Activated CD4-positive, alpha-beta memory T cell treated with anti-CD3 and anti-CD28 coated beads for 36 hours (primary cell): ENCODE measurements at regions not wholly inside any gene's neighbourhood (a gene's known extent, or its start where the extent isn't known, plus 50 kb on each side); places are given as distances from the start of the nearest gene placed in this dataset.
"Not testable (repeated sequence)": the region's sequence is repeated elsewhere in the genome, so short reads cannot be mapped to it uniquely, and the experiment has no call there.

Experiments used
- CTCF ChIA-PET: fragments of 350-600 bp; sonication (Branson Sonifier 250); formaldehyde crosslinking; loops from one replicate; lab custom pipeline; 2021; ENCODE audit warnings: antibody characterized with exemption, inconsistent platforms; lab: Charles Lee
- POLR2A ChIA-PET: fragments of 350-600 bp; sonication (Branson Sonifier 250); formaldehyde crosslinking; loops from one replicate; lab custom pipeline; 2021; ENCODE audit warnings: antibody characterized with exemption; lab: Charles Lee
- DNase-seq: peaks from one replicate; pipeline ENCODE4 v3.0.0-alpha.2; 2020
- H3K27ac Mint-ChIP-seq: one replicate; pipeline ENCODE4 v1.8.0; 2021; ENCODE audit warnings: mixed read lengths
- H3K27me3 Mint-ChIP-seq: one replicate; pipeline ENCODE4 v1.8.0; 2021; ENCODE audit warnings: mixed read lengths
- H3K36me3 Mint-ChIP-seq: one replicate; pipeline ENCODE4 v1.8.0; 2021; ENCODE audit warnings: mixed read lengths
- H3K4me1 Mint-ChIP-seq: one replicate; pipeline ENCODE4 v1.8.0; 2021; ENCODE audit warnings: low read depth, mixed read lengths
- H3K4me3 Mint-ChIP-seq: one replicate; pipeline ENCODE4 v1.8.0; 2021; ENCODE audit warnings: mild to moderate bottlenecking, mixed read lengths
- H3K9me3 Mint-ChIP-seq: one replicate; pipeline ENCODE4 v1.8.0; 2021; ENCODE audit warnings: mixed read lengths
- intact Hi-C: fragments of 100-400 bp; cut with micrococcal nuclease; formaldehyde crosslinking; loops from one replicate; pipeline ENCODE4 v1.15.1; 2023

GRCh38 chr10:131816157-131816775, 84.5 kb upstream of the PPP2R2D start:
- CTCF ChIA-PET, result no interaction called here
- Mint-ChIP-seq H3K27me3 (peaks cover 2% of the 10 kb centered on the region), H3K27ac (no peak overlapping the region), H3K36me3 (no peaks in the 10 kb centered on the region), H3K9me3 (no peaks in the 10 kb centered on the region), H3K4me1 (no peaks in the 10 kb centered on the region), H3K4me3 (no peak overlapping the region)
- POLR2A ChIA-PET, result no interaction called here
- no peak for DNase-seq
- intact Hi-C loops, result no loop called here

- no peak for DNase-seq
- ChIA-PET CTCF (no interaction called here), POLR2A (no interaction called here)
Measured at GRCh38 chr10:131816941-131817700, 83.7 kb upstream of the PPP2R2D start.

GRCh38 chr10:131817866-131818509, 82.8 kb upstream of the PPP2R2D start:
- intact Hi-C loops, result no loop called here
- H3K4me1 Mint-ChIP-seq, result no peaks in the 10 kb centered on the region
- no peaks in the 10 kb centered on the region for H3K9me3 Mint-ChIP-seq
- H3K4me3 Mint-ChIP-seq, result no peak overlapping the region
- no peak overlapping the region for H3K27ac Mint-ChIP-seq
- ChIA-PET POLR2A (no interaction called here), CTCF (no interaction called here)
- no peak for DNase-seq
- H3K36me3 Mint-ChIP-seq, result no peaks in the 10 kb centered on the region
- peaks cover 2% of the 10 kb centered on the region for H3K27me3 Mint-ChIP-seq

More at GRCh38 chr10:131816941-131817700, 83.7 kb upstream of the PPP2R2D start:
- Mint-ChIP-seq H3K4me3 (no peak overlapping the region), H3K27ac (no peak overlapping the region), H3K9me3 (no peaks in the 10 kb centered on the region), H3K36me3 (no peaks in the 10 kb centered on the region), H3K27me3 (peaks cover 2% of the 10 kb centered on the region), H3K4me1 (no peaks in the 10 kb centered on the region)
- intact Hi-C loops, result no loop called here

- ChIA-PET CTCF (no interaction called here), POLR2A (no interaction called here)
- Mint-ChIP-seq H3K36me3 (no peaks in the 10 kb centered on the region), H3K4me3 (no peak overlapping the region), H3K4me1 (no peaks in the 10 kb centered on the region), H3K27me3 (peaks cover 2% of the 10 kb centered on the region), H3K9me3 (no peaks in the 10 kb centered on the region), H3K27ac (no peak overlapping the region)
- intact Hi-C loops, result no loop called here
- DNase-seq, result no peak
Measured at GRCh38 chr10:131818510-131819234, 82.1 kb upstream of the PPP2R2D start.

GRCh38 chr10:131819241-131820072, 81.4 kb upstream of the PPP2R2D start:
- Mint-ChIP-seq H3K9me3 (no peaks in the 10 kb centered on the region), H3K27ac (no peak overlapping the region), H3K4me1 (no peaks in the 10 kb centered on the region), H3K27me3 (peaks cover 2% of the 10 kb centered on the region), H3K4me3 (no peak overlapping the region), H3K36me3 (no peaks in the 10 kb centered on the region)
- POLR2A ChIA-PET, result no interaction called here
- DNase-seq, result no peak
- intact Hi-C loops, result no loop called here
- CTCF ChIA-PET, result no interaction called here

- Mint-ChIP-seq H3K27ac (no peak overlapping the region), H3K36me3 (no peaks in the 10 kb centered on the region), H3K27me3 (no peaks in the 10 kb centered on the region), H3K4me1 (no peaks in the 10 kb centered on the region), H3K4me3 (no peak overlapping the region), H3K9me3 (no peaks in the 10 kb centered on the region)
- intact Hi-C loops, result no loop called here
- ChIA-PET POLR2A (no interaction called here), CTCF (no interaction called here)
- no peak for DNase-seq
Measured at GRCh38 chr10:131820626-131821025, 80.2 kb upstream of the PPP2R2D start.

- CTCF ChIA-PET, result no interaction called here
- intact Hi-C loops, result no loop called here
- H3K27ac Mint-ChIP-seq, result no peak overlapping the region
Measured at GRCh38 chr10:131821378-131822012, 79.3 kb upstream of the PPP2R2D start.

GRCh38 chr10:131822013-131822691, 78.7 kb upstream of the PPP2R2D start:
- intact Hi-C loops, result no loop called here
- no peaks in the 10 kb centered on the region for H3K9me3 Mint-ChIP-seq
- no peak overlapping the region for H3K4me3 Mint-ChIP-seq
- H3K36me3 Mint-ChIP-seq, result no peaks in the 10 kb centered on the region
- ChIA-PET CTCF (no interaction called here), POLR2A (no interaction called here)
- no peak overlapping the region for H3K27ac Mint-ChIP-seq
- no peaks in the 10 kb centered on the region for H3K27me3 Mint-ChIP-seq
- H3K4me1 Mint-ChIP-seq, result no peaks in the 10 kb centered on the region
- DNase-seq, result no peak

More at GRCh38 chr10:131821378-131822012, 79.3 kb upstream of the PPP2R2D start:
- no peak for DNase-seq
- POLR2A ChIA-PET, result no interaction called here
- Mint-ChIP-seq H3K27me3 (no peaks in the 10 kb centered on the region), H3K36me3 (no peaks in the 10 kb centered on the region), H3K4me1 (no peaks in the 10 kb centered on the region), H3K9me3 (no peaks in the 10 kb centered on the region), H3K4me3 (no peak overlapping the region)

- intact Hi-C loops, result no loop called here
- CTCF ChIA-PET, result no interaction called here
- no peak for DNase-seq
- Mint-ChIP-seq H3K36me3 (no peaks in the 10 kb centered on the region), H3K4me1 (no peaks in the 10 kb centered on the region), H3K27ac (no peak overlapping the region), H3K4me3 (no peak overlapping the region), H3K9me3 (peaks cover 4% of the 10 kb centered on the region), H3K27me3 (no peaks in the 10 kb centered on the region)
- POLR2A ChIA-PET, result no interaction called here
Measured at GRCh38 chr10:131822692-131823245, 78.0 kb upstream of the PPP2R2D start.

- H3K27me3 Mint-ChIP-seq, H3K36me3 Mint-ChIP-seq, H3K4me3 Mint-ChIP-seq, H3K27ac Mint-ChIP-seq, H3K9me3 Mint-ChIP-seq, CTCF ChIA-PET, H3K4me1 Mint-ChIP-seq, intact Hi-C loops, POLR2A ChIA-PET, DNase-seq: not testable (repeated sequence)
Measured at GRCh38 chr10:131823601-131824099, 77.2 kb upstream of the PPP2R2D start.
